Iris pigment epithelial cell (primary cell): ENCODE measurements at regions not wholly inside any gene's neighbourhood (a gene's known extent, or its start where the extent isn't known, plus 50 kb on each side); places are given as distances from the start of the nearest gene placed in this dataset.

Source experiments
- DNase-seq: peaks from one replicate; pipeline ENCODE4 v3.0.0-alpha.2; 2011; ENCODE audit warnings: low read depth

- no peak for DNase-seq
Measured at GRCh38 chr3:64464955-64465354, 222.8 kb downstream of the ADAMTS9 start.

GRCh38 chr3:64463981-64464380 lies 223.8 kb downstream of the ADAMTS9 start:
- DNase-seq: no peak

GRCh38 chr3:64462203-64462602 lies 225.6 kb downstream of the ADAMTS9 start:
- peak; percentile 95 for DNase-seq

GRCh38 chr3:64460877-64461276 lies 226.9 kb downstream of the ADAMTS9 start:
- peak; percentile 97 for DNase-seq

GRCh38 chr3:64460141-64460730 lies 227.6 kb downstream of the ADAMTS9 start:
- no peak for DNase-seq

- peak; percentile 76 for DNase-seq
Measured at GRCh38 chr3:64459711-64460110, 228.1 kb downstream of the ADAMTS9 start.

- DNase-seq: no peak
Measured at GRCh38 chr3:64457811-64458210, 230.0 kb downstream of the ADAMTS9 start.

- DNase-seq: no peak
Measured at GRCh38 chr3:64456674-64457073, 231.1 kb downstream of the ADAMTS9 start.

GRCh38 chr3:64455351-64455750 lies 230.1 kb upstream of the PRICKLE2 start:
- no peak for DNase-seq

GRCh38 chr3:64454768-64455167 lies 229.5 kb upstream of the PRICKLE2 start:
- no peak for DNase-seq

- peak; percentile 85 for DNase-seq
Measured at GRCh38 chr3:64454179-64454578, 228.9 kb upstream of the PRICKLE2 start.

- DNase-seq: no peak
Measured at GRCh38 chr3:64451283-64452012, 226.2 kb upstream of the PRICKLE2 start.

GRCh38 chr3:64450396-64450956 lies 225.2 kb upstream of the PRICKLE2 start:
- no peak for DNase-seq

GRCh38 chr3:64449026-64449425 lies 223.8 kb upstream of the PRICKLE2 start:
- no peak for DNase-seq

- no peak for DNase-seq
Measured at GRCh38 chr3:64445944-64446300, 220.7 kb upstream of the PRICKLE2 start.

- DNase-seq: no peak
Measured at GRCh38 chr3:64445109-64445943, 220.1 kb upstream of the PRICKLE2 start.

GRCh38 chr3:64444490-64445108 lies 219.3 kb upstream of the PRICKLE2 start:
- no peak for DNase-seq

GRCh38 chr3:64443546-64444381 lies 218.5 kb upstream of the PRICKLE2 start:
- DNase-seq: no peak

- DNase-seq: peak; percentile 67
Measured at GRCh38 chr3:64441861-64442260, 216.6 kb upstream of the PRICKLE2 start.

- DNase-seq: peak; percentile 97
Measured at GRCh38 chr3:64440498-64440897, 215.2 kb upstream of the PRICKLE2 start.

- DNase-seq: no peak
Measured at GRCh38 chr3:64438812-64439211, 213.5 kb upstream of the PRICKLE2 start.
